AG09309 (cell line): ENCODE measurements at regions not wholly inside any gene's neighbourhood (a gene's known extent, or its start where the extent isn't known, plus 50 kb on each side); places are given as distances from the start of the nearest gene placed in this dataset.
A peak's percentile ranks its signal among the peaks of the same experiment; 100 is the strongest.

Experiments used
- DNase-seq: peaks from one replicate; pipeline ENCODE4 v3.0.0-alpha.2; 2010; ENCODE audit warnings: low read depth
- H3K4me3 ChIP-seq: 2 replicates; pipeline ENCODE4 v1.5.1; 2011; ENCODE audit warnings: mild to moderate bottlenecking, low read depth, low read length, moderate library complexity; ENCODE audit not compliant: control insufficient read depth
- CTCF ChIP-seq: IDR thresholded peaks from 2 replicates; pipeline ENCODE4 v1.5.1; 2011; ENCODE audit warnings: mild to moderate bottlenecking, low read depth, low read length, inconsistent platforms; ENCODE audit not compliant: insufficient read depth, control insufficient read depth; ENCODE audit errors: missing control alignments

- no peak overlapping the region for H3K4me3 ChIP-seq
- no peak for TF ChIP-seq CTCF
- DNase-seq, result no peak
These were observed 206.2 kb upstream of the PRNP start for GRCh38 chr20:4480104-4480503.

- no peak for DNase-seq
- no peak overlapping the region for H3K4me3 ChIP-seq
- no peak for TF ChIP-seq CTCF
These were observed 209.3 kb upstream of the PRNP start for GRCh38 chr20:4476903-4477500.

GRCh38 chr20:4472906-4473305 is 213.3 kb upstream of the PRNP start:
- no peak for TF ChIP-seq CTCF
- DNase-seq, result no peak
- no peak overlapping the region for H3K4me3 ChIP-seq

GRCh38 chr20:4471221-4471620 is 215.0 kb upstream of the PRNP start:
- TF ChIP-seq CTCF, result no peak
- DNase-seq, result peak; percentile 67
- no peak overlapping the region for H3K4me3 ChIP-seq

- peak; percentile 97 for DNase-seq
- no peak overlapping the region for H3K4me3 ChIP-seq
- peak; percentile 42 for TF ChIP-seq CTCF
These were observed 215.9 kb upstream of the PRNP start for GRCh38 chr20:4470375-4470774.

- H3K4me3 ChIP-seq, result peak overlapping the region; percentile 28
- no peak for TF ChIP-seq CTCF
- DNase-seq, result no peak
These were observed 216.3 kb upstream of the PRNP start for GRCh38 chr20:4469910-4470309.

GRCh38 chr20:4468114-4468513 is 218.1 kb upstream of the PRNP start:
- no peak overlapping the region; the same call in 1 of the 2 replicates for H3K4me3 ChIP-seq
- DNase-seq, result no peak
- no peak for TF ChIP-seq CTCF
